ENCODE measurements at regions not wholly inside any gene's neighbourhood (a gene's known extent, or its start where the extent isn't known, plus 50 kb on each side); places are given as distances from the start of the nearest gene placed in this dataset.

DNA sequence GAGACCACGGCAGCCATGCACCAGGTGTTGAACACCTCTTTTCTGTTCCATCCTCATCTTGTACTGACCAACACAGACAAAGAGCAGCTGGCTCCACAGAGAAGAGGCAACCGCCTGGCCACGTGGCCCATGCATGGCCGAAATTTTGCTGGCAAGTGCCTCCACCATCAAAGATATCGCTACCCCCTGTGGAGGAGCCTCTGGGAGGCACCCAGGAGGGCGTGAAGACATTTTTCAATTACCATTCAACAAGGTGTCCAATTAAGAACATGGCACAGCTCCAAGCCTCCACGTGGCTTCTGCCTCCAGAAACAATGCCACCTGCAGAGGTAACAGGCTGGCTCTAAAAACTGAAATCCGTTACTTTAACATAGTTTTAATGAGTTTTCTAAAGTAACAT is 54.4 kb upstream of the CKS2 start:
- TF ChIP-seq CBX5 (IDR thresholded peaks at IDR 0.05; ENCODE audit: low read depth, low read length) (no peak), POLR2A (IDR thresholded peaks at IDR 0.05; ENCODE audit: control extremely low read depth in 1 of 2, low read depth in 2 of 2, low read length in 2 of 2) (no peak), KDM5A (IDR thresholded peaks at IDR 0.05; ENCODE audit: low read length) (no peak), TBP (IDR thresholded peaks at IDR 0.05; ENCODE audit: low read depth, low read length) (no peak), YY1 (IDR thresholded peaks at IDR 0.05; ENCODE audit: low read depth, low read length) (no peak), SP2 (IDR thresholded peaks at IDR 0.05; ENCODE audit: low read length) (no peak), FOSL1 (IDR thresholded peaks at IDR 0.05; ENCODE audit: insufficient read depth, low read depth, low read length) (no peak), RAD21 (IDR thresholded peaks at IDR 0.05 in 1 of 2, conservative IDR thresholded peaks at IDR 0.05 in 1 of 2; ENCODE audit: low read depth in 2 of 2, low read length in 2 of 2) (no peak), HDAC2 (IDR thresholded peaks at IDR 0.05; ENCODE audit: borderline replicate concordance in 1 of 2, low read depth in 2 of 2, low read length in 2 of 2) (no peak), KDM1A (IDR thresholded peaks at IDR 0.05; ENCODE audit: borderline replicate concordance, low read length) (no peak), NANOG (IDR thresholded peaks at IDR 0.05; ENCODE audit: insufficient read depth, low read depth, low read length, poor library complexity, severe bottlenecking) (no peak)
- TF ChIP-seq, protein P1, sequence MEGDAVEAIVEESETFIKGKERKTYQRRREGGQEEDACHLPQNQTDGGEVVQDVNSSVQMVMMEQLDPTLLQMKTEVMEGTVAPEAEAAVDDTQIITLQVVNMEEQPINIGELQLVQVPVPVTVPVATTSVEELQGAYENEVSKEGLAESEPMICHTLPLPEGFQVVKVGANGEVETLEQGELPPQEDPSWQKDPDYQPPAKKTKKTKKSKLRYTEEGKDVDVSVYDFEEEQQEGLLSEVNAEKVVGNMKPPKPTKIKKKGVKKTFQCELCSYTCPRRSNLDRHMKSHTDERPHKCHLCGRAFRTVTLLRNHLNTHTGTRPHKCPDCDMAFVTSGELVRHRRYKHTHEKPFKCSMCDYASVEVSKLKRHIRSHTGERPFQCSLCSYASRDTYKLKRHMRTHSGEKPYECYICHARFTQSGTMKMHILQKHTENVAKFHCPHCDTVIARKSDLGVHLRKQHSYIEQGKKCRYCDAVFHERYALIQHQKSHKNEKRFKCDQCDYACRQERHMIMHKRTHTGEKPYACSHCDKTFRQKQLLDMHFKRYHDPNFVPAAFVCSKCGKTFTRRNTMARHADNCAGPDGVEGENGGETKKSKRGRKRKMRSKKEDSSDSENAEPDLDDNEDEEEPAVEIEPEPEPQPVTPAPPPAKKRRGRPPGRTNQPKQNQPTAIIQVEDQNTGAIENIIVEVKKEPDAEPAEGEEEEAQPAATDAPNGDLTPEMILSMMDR (IDR thresholded peaks at IDR 0.05; ENCODE audit: control extremely low read depth in 1 of 3, insufficient read depth in 1 of 3, low read depth in 1 of 3, low read length in 3 of 3), result no peak
- TF ChIP-seq, protein P2, sequence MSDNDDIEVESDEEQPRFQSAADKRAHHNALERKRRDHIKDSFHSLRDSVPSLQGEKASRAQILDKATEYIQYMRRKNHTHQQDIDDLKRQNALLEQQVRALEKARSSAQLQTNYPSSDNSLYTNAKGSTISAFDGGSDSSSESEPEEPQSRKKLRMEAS (IDR thresholded peaks at IDR 0.05), result no peak
- TF ChIP-seq, protein P3, sequence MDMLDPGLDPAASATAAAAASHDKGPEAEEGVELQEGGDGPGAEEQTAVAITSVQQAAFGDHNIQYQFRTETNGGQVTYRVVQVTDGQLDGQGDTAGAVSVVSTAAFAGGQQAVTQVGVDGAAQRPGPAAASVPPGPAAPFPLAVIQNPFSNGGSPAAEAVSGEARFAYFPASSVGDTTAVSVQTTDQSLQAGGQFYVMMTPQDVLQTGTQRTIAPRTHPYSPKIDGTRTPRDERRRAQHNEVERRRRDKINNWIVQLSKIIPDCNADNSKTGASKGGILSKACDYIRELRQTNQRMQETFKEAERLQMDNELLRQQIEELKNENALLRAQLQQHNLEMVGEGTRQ (IDR thresholded peaks at IDR 0.05; ENCODE audit: low read length), result no peak

Measured in H1 (cell line).